Panc1 (cell line): ENCODE measurements at regions not wholly inside any gene's neighbourhood (a gene's known extent, or its start where the extent isn't known, plus 50 kb on each side); places are given as distances from the start of the nearest gene placed in this dataset.

Source experiments
- ATAC-seq: fragments of 200-7000 bp; cut with Tn5 transposase; 2 replicates; pipeline ENCODE4 v1.9.1; 2020; ENCODE audit warnings: mild to moderate bottlenecking, moderate library complexity
- BruUV-seq: library from RNA; stranded (reverse); fragments of 400-500 nt; replicated peaks from 2 replicates; lab custom pipeline; 2021; lab: Mats Ljungman, UMichigan
- CTCF ChIA-PET: fragments of 300-600 bp; sonication (Branson Sonifier 250); formaldehyde crosslinking; loops from one replicate; lab custom pipeline; 2022; ENCODE audit warnings: antibody characterized with exemption; lab: Charles Lee
- POLR2A ChIA-PET: fragments of 300-600 bp; sonication (Branson Sonifier 250); formaldehyde crosslinking; loops from one replicate; lab custom pipeline; 2022; ENCODE audit warnings: antibody characterized with exemption; lab: Charles Lee
- DNase-seq: peaks from one replicate; pipeline ENCODE4 v3.0.0-alpha.2; 2010; ENCODE audit warnings: low read depth, low spot score
- H3K27ac ChIP-seq: 2 replicates; pipeline ENCODE4 v1.5.1; 2011; ENCODE audit warnings: mild to moderate bottlenecking, low read length, inconsistent platforms
- H3K27me3 ChIP-seq: fragments of 200-500 bp; sonication (Bioruptor generic); 2 replicates; pipeline ENCODE4 v1.6.0; 2014; ENCODE audit warnings: low read length, inconsistent platforms; ENCODE audit not compliant: control insufficient read depth, insufficient read depth
- H3K36me3 ChIP-seq: fragments of 200-500 bp; sonication (Bioruptor generic); 2 replicates; pipeline ENCODE4 v1.5.1; 2014; ENCODE audit warnings: inconsistent platforms, mild to moderate bottlenecking, low read length, moderate library complexity; ENCODE audit not compliant: control insufficient read depth, insufficient read depth
- H3K4me1 ChIP-seq: 2 replicates; pipeline ENCODE4 v1.5.1; 2011; ENCODE audit warnings: inconsistent platforms, mild to moderate bottlenecking, low read length, moderate library complexity; ENCODE audit not compliant: control insufficient read depth, insufficient read depth
- H3K4me3 ChIP-seq, 2 experiments: 2 replicates each; pipeline ENCODE4 v1.5.1; 2011 to 2012; ENCODE audit warnings: low read depth in 2 of 2, low read length in 2 of 2, mild to moderate bottlenecking in 2 of 2, inconsistent platforms in 1 of 2, moderate library complexity in 1 of 2
- H3K9me3 ChIP-seq: fragments of 200-500 bp; sonication (Bioruptor generic); 2 replicates; pipeline ENCODE4 v1.5.1; 2014; ENCODE audit warnings: low read depth, mild to moderate bottlenecking, inconsistent platforms, low read length, moderate library complexity; ENCODE audit not compliant: control insufficient read depth, insufficient read depth
- POLR2AphosphoS5 ChIP-seq: IDR thresholded peaks from 2 replicates; pipeline ENCODE4 v1.6.1; 2012; ENCODE audit warnings: mild to moderate bottlenecking, low read depth, low read length, moderate library complexity
- SIN3A ChIP-seq: IDR thresholded peaks from 2 replicates; pipeline ENCODE4 v1.6.1; 2012; ENCODE audit warnings: low read depth, mild to moderate bottlenecking, low read length, moderate library complexity, borderline replicate concordance; ENCODE audit not compliant: insufficient read depth
- TCF7L2 ChIP-seq: IDR thresholded peaks from 2 replicates; pipeline ENCODE4 v1.6.1; 2011; ENCODE audit warnings: mild to moderate bottlenecking, low read depth, low read length, inconsistent platforms
- in situ Hi-C: cut with HindIII; loops from 2 replicates; pipeline ENCODE4 v1.10.0; 2016; ENCODE audit warnings: low sequenced_read_pairs, low pct_unique_long_range_greater_than_20kb
- intact Hi-C: fragments of 100-400 bp; cut with micrococcal nuclease; formaldehyde crosslinking; loops from one replicate; pipeline ENCODE4 v1.10.0; 2022; ENCODE audit not compliant: unreplicated experiment
- TF ChIP-seq, protein P1 (sequence below), 2 experiments: IDR thresholded peaks; 2 replicates each; pipeline ENCODE4 v1.6.1; 2011 to 2012; ENCODE audit warnings: low read depth in 2 of 2, control low read depth in 1 of 2, low read length in 1 of 2, mild to moderate bottlenecking in 1 of 2, moderate library complexity in 1 of 2; ENCODE audit not compliant: insufficient read depth in 1 of 2
- TF ChIP-seq, protein P2 (sequence below): fragments of 450-650 bp; IDR thresholded peaks from 2 replicates; pipeline ENCODE4 v1.5.1; 2017; ENCODE audit warnings: mild to moderate bottlenecking

DNA sequence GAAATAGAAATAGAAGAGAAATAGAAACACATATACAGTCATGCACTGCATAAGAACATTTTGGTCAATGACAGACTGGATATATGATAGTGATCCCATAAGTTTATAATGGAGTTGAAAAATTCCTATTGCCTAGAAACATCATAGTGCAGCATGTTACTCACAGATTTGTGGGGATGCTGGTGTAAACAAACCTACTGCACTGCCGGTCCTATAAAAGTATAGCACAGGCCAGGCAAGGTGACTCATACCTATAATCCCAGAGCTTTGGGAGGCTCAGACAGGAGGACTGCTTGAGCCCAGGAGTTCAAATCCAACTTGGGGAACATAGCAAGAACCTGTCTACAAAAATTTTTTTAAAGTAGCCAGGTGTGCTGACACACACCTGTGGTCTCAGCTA lies 240.6 kb upstream of the MAP3K1 start:
- TF ChIP-seq, protein P1, sequence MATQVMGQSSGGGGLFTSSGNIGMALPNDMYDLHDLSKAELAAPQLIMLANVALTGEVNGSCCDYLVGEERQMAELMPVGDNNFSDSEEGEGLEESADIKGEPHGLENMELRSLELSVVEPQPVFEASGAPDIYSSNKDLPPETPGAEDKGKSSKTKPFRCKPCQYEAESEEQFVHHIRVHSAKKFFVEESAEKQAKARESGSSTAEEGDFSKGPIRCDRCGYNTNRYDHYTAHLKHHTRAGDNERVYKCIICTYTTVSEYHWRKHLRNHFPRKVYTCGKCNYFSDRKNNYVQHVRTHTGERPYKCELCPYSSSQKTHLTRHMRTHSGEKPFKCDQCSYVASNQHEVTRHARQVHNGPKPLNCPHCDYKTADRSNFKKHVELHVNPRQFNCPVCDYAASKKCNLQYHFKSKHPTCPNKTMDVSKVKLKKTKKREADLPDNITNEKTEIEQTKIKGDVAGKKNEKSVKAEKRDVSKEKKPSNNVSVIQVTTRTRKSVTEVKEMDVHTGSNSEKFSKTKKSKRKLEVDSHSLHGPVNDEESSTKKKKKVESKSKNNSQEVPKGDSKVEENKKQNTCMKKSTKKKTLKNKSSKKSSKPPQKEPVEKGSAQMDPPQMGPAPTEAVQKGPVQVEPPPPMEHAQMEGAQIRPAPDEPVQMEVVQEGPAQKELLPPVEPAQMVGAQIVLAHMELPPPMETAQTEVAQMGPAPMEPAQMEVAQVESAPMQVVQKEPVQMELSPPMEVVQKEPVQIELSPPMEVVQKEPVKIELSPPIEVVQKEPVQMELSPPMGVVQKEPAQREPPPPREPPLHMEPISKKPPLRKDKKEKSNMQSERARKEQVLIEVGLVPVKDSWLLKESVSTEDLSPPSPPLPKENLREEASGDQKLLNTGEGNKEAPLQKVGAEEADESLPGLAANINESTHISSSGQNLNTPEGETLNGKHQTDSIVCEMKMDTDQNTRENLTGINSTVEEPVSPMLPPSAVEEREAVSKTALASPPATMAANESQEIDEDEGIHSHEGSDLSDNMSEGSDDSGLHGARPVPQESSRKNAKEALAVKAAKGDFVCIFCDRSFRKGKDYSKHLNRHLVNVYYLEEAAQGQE (IDR thresholded peaks at IDR 0.05; ENCODE audit: insufficient read depth in 1 of 2, low read depth in 2 of 2, low read length in 1 of 2), result no peak
- TF ChIP-seq, protein P2, sequence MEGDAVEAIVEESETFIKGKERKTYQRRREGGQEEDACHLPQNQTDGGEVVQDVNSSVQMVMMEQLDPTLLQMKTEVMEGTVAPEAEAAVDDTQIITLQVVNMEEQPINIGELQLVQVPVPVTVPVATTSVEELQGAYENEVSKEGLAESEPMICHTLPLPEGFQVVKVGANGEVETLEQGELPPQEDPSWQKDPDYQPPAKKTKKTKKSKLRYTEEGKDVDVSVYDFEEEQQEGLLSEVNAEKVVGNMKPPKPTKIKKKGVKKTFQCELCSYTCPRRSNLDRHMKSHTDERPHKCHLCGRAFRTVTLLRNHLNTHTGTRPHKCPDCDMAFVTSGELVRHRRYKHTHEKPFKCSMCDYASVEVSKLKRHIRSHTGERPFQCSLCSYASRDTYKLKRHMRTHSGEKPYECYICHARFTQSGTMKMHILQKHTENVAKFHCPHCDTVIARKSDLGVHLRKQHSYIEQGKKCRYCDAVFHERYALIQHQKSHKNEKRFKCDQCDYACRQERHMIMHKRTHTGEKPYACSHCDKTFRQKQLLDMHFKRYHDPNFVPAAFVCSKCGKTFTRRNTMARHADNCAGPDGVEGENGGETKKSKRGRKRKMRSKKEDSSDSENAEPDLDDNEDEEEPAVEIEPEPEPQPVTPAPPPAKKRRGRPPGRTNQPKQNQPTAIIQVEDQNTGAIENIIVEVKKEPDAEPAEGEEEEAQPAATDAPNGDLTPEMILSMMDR, result no peak
- no peak for TF ChIP-seq TCF7L2
- no peak for TF ChIP-seq POLR2AphosphoS5
- no peak for TF ChIP-seq SIN3A
- BruUV-seq, result no TSS peak
- in situ Hi-C loops, result no loop called here
- no peaks in the 10 kb centered on the region for H3K36me3 ChIP-seq
- H3K27ac ChIP-seq, result no peak overlapping the region
- DNase-seq, result no peak
- intact Hi-C loops, result no loop called here
- no peak for ATAC-seq
- no peaks in the 10 kb centered on the region for H3K9me3 ChIP-seq
- H3K4me1 ChIP-seq, result no peaks in the 10 kb centered on the region
- CTCF ChIA-PET, result no interaction called here
- no peak overlapping the region for H3K4me3 ChIP-seq
- H3K27me3 ChIP-seq, result 0 out of 2 replicates have a peak, but pooled peaks cover 3% of the 10 kb centered on the region
- POLR2A ChIA-PET, result no interaction called here

DNA sequence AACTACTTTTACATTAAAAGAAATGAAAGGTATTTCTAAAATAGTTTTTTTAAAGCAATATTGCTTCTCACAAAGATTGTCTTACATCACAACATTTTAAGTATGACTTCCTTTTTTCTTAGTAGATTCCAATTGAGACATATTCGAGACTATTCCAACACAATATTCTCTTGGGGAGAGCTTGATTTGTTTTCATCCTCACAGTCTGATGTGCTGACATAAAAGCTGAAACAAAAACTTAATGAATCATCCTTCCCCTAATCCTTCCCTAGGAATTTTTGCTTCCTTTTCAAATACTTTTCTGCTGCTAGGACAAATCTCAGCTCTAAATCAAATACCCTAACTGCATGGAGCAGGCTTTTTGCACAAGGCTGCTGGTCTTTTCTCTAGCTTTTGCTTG lies 245.8 kb upstream of the MAP3K1 start:
- Histone ChIP-seq H3K4me3 (no peak overlapping the region), H3K27ac (no peak overlapping the region), H3K4me1 (no peaks in the 10 kb centered on the region), H3K27me3 (peaks cover 3% of the 10 kb centered on the region; the same call in 1 of the 2 replicates), H3K36me3 (no peaks in the 10 kb centered on the region), H3K9me3 (no peaks in the 10 kb centered on the region)
- intact Hi-C loops, result no loop called here
- TF ChIP-seq TCF7L2 (no peak), POLR2AphosphoS5 (no peak), SIN3A (no peak)
- TF ChIP-seq, protein P2, result no peak
- TF ChIP-seq, protein P1 (IDR thresholded peaks at IDR 0.05; ENCODE audit: insufficient read depth in 1 of 2, low read depth in 2 of 2, low read length in 1 of 2), result no peak
- ATAC-seq, result no peak
- no TSS peak for BruUV-seq
- no peak for DNase-seq
- POLR2A ChIA-PET, result no interaction called here
- in situ Hi-C loops, result no loop called here
- CTCF ChIA-PET, result no interaction called here
